ENCODE measurements at regions not wholly inside any gene's neighbourhood (a gene's known extent, or its start where the extent isn't known, plus 50 kb on each side); places are given as distances from the start of the nearest gene placed in this dataset.

DNA sequence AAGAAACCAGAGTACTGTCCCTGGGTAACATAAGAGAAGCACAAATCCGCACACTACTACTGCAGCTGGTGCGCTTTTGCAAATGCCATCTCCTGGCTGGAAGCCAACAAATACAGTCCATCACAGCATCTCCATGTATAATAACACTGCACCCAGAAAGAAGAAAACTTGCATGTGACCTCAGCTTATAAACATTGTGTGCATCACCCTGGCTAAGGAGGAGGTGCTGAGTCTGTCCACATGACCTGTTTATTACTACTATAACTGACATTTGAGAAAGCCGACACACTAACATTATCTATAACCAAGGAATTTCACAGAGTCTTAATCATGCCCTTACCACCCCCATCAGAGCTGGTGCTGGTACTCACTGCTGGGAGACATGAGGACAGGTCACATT, 516.8 kb downstream of the CFAP47 start:
- DNase-seq: no peak

DNA sequence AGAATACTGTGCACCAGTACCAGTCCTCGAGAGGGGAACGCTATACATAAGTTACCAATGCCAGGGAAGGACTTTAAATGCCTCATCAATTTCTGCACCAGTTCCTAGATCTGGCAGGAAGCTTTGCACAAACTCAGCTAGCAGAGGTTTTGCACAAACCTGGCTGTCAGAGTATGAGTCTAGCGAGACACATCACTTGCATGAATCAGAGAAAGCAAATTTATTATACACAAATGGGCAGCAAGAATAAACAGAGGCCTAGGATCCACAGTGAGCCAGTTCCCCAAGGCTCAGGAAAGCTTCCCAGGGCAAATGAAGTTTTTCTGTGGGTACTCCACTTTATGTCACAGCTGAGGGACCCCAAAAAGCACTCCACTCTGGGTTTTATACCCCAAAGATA, 523.5 kb downstream of the CFAP47 start:
- DNase-seq: no peak

- DNase-seq: no peak
These were observed 526.0 kb downstream of the CFAP47 start for GRCh38 chrX:36445566-36445965.

DNA sequence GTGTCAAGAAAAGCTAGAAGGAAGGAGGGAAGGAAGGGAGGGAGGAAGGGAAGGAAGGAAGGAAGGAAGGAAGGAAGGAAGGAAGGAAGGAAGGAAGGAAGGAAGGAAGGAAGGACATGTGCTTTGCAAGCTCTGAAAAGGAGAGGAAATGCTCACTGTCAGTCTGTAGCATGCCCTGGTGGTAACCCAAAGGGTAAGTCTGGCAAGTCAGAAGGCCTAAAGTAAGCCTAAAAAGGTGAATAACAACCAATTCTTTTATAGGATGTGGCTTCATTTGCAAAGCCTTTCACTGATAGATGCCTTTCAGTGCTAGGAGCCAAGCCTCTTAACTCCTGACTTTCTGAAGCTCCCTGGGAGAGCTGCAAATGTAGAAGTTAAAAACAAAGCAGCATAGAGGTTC, 542.6 kb downstream of the CFAP47 start:
- no peak for DNase-seq

DNA sequence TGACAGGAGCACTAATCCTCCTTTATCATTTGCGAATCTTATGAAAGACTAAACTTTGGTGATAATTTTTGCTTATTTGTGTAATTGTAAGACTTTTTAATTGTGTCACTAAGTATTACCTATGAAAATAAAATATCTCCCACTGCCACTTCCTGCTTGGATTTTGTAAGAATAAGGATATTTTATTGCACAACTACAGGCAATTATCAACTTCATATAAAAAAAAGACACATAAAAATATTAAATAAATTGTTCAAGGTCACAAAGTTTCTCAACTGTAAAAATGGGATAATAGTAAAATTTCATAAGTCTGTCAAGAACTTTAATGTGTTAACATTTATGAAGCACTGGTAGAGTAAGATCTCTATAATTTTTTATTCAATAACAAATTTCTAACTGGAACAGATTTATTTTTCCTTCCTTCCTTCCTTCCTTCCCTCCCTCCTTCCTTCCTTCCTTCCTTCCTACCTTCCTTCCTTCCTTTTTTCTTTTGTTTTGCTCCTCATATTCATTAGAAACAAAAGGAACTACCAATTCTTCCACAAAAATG, 527.6 kb upstream of the FAM47C start:
- DNase-seq: no peak

GRCh38 chrX:36501169-36501702, 506.9 kb upstream of the FAM47C start:
- DNase-seq: no peak

DNA sequence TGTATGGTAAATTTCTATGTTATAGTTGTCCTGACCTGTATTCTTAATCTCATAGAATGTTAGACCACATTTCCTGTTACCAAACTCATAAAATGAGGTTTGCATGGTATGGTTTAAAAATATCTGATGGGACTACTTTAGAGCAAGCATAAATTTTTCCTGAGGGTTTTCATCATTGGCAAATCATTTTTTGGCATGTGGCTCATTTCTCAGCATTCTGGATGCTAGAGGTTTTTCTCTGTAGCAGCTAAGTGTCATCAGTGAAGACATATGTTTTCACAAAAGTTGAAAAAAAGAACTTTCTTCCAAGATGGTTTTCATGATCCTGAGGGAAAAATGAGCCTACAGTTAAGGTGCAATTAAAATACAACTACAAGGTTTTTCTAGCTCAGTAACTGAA, 503.5 kb upstream of the FAM47C start:
- DNase-seq: no peak

- DNase-seq: no peak
These were observed 500.1 kb upstream of the FAM47C start for GRCh38 chrX:36508042-36508441.

DNA sequence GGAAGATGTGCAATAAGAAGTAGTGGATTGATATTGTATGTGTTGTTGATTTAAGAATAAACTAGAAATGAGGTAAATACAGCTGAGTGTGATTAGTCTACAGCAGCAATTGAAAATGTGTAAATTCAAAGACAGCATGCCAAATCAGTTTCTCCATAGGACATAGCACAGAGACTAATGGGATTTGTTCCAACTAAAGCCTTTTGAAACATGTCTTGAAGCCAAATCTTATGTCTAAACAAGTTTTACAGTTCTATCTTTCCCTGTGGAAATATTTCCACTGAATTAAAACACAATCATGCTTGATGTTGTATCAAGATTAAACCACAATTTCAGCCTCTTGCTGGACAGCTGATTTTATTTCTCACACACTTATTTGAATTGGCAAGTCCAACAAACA, 497.4 kb upstream of the FAM47C start:
- no peak for DNase-seq

GRCh38 chrX:36528661-36529060, 479.5 kb upstream of the FAM47C start:
- no peak for DNase-seq

DNA sequence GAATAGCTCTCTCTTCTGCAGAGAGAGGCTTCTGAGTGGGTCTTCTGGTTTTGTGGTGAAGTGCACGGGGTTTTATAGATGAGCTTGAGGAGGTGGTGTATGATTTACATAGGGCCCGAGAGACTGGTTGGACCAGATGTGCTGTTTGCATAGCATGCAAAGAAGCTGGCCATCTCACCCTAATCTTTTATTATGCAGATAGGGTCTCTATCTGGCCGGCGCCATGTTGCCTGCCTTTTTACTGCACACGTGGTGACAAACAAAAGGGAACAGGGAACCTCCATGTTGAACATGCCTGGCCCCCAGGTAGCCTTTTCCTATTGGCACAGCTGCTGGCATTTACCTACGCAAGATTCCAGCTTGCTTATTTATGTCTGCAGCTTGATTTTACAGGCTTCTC, 473.3 kb upstream of the FAM47C start:
- no peak for DNase-seq

- DNase-seq: no peak
These were observed 464.7 kb upstream of the FAM47C start for GRCh38 chrX:36543499-36543898.

- DNase-seq: no peak
These were observed 445.2 kb upstream of the FAM47C start for GRCh38 chrX:36562986-36563385.

- no peak for DNase-seq
These were observed 439.2 kb upstream of the FAM47C start for GRCh38 chrX:36568946-36569345.

- no peak for DNase-seq
These were observed 434.4 kb upstream of the FAM47C start for GRCh38 chrX:36573720-36574119.

DNA sequence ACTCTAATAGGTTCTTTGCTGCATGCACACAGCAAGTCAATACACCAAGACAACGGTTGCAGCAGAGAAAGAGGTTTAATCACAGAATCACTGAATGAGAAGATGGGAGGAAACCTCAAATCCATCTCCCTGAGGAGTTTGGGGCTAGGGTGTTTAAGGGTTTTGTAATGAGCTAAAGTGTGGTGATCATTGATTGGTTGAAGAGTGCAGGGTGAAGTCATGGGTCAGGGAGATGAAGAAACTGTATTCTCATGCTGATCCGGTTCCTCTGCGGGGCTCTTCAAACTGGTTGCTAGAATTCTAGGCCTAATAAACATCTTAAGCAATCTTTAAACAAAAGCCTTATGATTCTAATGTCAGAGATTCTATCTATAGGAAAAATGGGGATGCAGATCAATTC, 432.5 kb upstream of the FAM47C start:
- DNase-seq: no peak

DNA sequence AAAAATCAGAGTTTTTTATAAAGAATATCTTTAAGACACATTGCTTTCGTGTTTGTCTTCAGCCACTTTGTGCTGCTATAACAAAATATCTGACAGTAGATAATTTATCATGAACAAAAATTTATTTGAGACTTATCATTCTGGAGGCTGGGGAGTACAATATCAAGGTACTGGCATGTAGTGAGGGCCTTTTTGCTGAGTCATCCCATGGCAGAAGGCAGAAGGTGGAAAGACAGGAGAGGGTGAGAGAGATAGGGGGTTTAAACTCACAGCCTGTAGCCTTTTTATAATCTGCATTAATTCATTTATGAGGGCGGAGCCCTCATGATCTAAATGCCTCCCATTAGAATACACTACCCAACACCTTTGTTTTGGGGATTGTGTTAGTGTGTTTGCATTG, 431.2 kb upstream of the FAM47C start:
- DNase-seq: no peak

DNA sequence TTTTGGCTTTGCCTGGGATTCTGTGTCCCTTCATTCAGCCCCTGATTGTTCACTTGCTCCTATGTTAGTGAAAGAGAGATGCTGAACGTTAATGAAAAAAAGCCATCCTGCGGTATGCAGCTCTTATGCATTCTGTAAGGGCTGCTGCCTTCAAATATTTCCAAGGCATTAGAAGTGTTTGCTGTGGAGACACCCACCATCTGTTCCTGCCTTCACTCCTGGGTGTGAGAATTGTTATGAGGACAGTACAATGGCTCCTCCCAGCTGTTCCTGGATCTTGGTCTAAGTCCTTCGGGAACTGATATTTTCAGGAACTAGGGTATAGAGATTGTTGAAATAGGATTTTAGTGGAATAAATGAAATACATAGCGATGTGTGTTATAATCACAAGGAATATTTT, 427.1 kb upstream of the FAM47C start:
- DNase-seq: no peak

GRCh38 chrX:36583674-36584073, 424.5 kb upstream of the FAM47C start:
- no peak for DNase-seq

DNA sequence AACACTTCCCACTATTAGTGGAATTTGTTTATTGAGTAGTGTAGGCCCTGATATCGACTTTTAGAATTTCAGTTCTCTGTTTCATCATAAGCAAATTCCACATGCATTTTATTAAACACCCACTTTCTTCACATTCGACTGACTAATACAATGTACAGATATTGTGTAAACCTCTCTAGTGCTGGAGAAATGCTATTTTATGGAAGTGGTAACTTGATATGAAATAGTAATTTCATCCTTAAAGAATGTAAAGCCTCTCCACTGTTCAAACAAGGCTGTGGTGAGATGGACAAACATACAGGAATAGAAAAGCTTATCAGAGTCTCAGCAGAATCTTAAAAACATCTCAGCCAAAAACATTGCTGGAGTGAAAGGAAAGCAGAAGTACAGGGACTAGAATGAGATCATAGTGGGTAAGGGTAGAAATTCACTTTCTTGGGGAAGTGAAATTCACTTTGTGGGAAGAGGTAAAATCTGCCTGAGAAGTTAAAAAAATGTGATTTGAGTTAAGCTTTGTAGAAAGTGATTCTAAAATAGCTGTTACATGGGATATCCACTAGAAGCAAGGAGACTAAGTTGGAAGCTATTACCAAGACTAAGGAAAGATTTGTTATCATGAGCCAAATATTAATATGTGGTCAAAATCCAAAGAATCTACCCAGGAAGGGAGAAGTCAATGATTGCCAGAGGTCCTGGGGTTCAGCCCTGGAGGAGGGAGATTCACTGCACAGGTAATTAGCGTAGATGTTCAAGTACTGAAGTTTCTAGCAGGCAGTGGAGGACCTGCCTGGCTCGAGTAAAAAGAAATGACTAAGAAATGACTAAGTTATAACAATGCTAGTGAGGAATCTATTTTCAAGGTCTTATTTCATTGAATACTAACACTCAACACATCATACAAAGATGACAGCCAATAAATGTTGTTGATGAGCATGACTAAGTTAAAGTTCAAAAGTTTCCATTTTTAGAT, 398.3 kb upstream of the FAM47C start:
- no peak for DNase-seq

GRCh38 chrX:36626898-36627297, 381.3 kb upstream of the FAM47C start:
- no peak for DNase-seq

GRCh38 chrX:36640232-36640631, 367.9 kb upstream of the FAM47C start:
- no peak for DNase-seq

DNA sequence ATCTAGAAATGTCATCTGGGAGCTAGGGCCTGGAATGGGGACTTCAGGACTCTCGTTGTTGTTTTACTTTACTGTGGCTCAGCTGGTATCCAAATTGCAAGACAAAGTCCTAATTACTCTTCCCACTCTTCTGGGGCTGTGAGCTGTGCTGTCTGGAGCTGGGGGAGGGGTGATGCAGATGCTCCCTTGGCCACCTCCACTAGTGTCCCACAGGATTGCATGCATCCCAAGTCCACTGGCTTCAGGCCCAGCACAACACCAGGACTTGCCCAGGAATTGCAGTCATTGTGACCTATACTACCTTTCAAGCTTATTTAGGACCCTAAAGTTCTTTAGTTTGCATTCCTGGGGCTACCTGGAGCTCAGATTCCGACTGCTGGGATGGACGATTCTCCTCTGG, 366.1 kb upstream of the FAM47C start:
- DNase-seq: no peak

GRCh38 chrX:36650622-36651021, 357.5 kb upstream of the FAM47C start:
- DNase-seq: no peak
